ENCODE measurements at regions not wholly inside any gene's neighbourhood (a gene's known extent, or its start where the extent isn't known, plus 50 kb on each side); places are given as distances from the start of the nearest gene placed in this dataset.

- Histone ChIP-seq H3K36me3 (ENCODE audit: insufficient read depth, low read length) (no peaks in the 10 kb centered on the region), H3K4me3 (ENCODE audit: low read length) (no peak overlapping the region)
Observed at GRCh38 chr18:1895456-1896185, 675.7 kb downstream of the METTL4 start.

GRCh38 chr18:1906421-1906820 lies 664.9 kb downstream of the METTL4 start:
- Histone ChIP-seq H3K9me3 (ENCODE audit: low read length) (peaks cover 2% of the 10 kb centered on the region), H3K36me3 (ENCODE audit: insufficient read depth, low read length) (no peaks in the 10 kb centered on the region), H3K27me3 (ENCODE audit: insufficient read depth, low read length) (no peaks in the 10 kb centered on the region), H3K4me1 (ENCODE audit: insufficient read depth, low read length) (no peaks in the 10 kb centered on the region), H3K4me3 (ENCODE audit: low read length) (no peak overlapping the region), H2AFZ (ENCODE audit: low read depth, low read length) (no peak overlapping the region)

More at GRCh38 chr18:1895456-1896185, 675.7 kb downstream of the METTL4 start:
- peaks cover 4% of the 10 kb centered on the region for H3K4me1 ChIP-seq (ENCODE audit: insufficient read depth, low read length)
- H2AFZ ChIP-seq (ENCODE audit: low read depth, low read length): no peak overlapping the region
- H3K27me3 ChIP-seq (ENCODE audit: insufficient read depth, low read length): no peaks in the 10 kb centered on the region
- no peaks in the 10 kb centered on the region for H3K9me3 ChIP-seq (ENCODE audit: low read length)

- H3K36me3 ChIP-seq (ENCODE audit: insufficient read depth, low read length): no peaks in the 10 kb centered on the region
- H3K9me3 ChIP-seq (ENCODE audit: low read length): peaks cover 2% of the 10 kb centered on the region
- H3K4me1 ChIP-seq (ENCODE audit: insufficient read depth, low read length): no peaks in the 10 kb centered on the region
- no peaks in the 10 kb centered on the region for H3K27me3 ChIP-seq (ENCODE audit: insufficient read depth, low read length)
- no peak overlapping the region for H2AFZ ChIP-seq (ENCODE audit: low read depth, low read length)
- no peak overlapping the region for H3K4me3 ChIP-seq (ENCODE audit: low read length)
Observed at GRCh38 chr18:1907470-1908206, 663.7 kb downstream of the METTL4 start.

- no peak overlapping the region for H3K4me3 ChIP-seq (ENCODE audit: low read length)
- no peak overlapping the region for H2AFZ ChIP-seq (ENCODE audit: low read depth, low read length)
- H3K36me3 ChIP-seq (ENCODE audit: insufficient read depth, low read length): no peaks in the 10 kb centered on the region
- H3K9me3 ChIP-seq (ENCODE audit: low read length): peaks cover 2% of the 10 kb centered on the region
- no peaks in the 10 kb centered on the region for H3K27me3 ChIP-seq (ENCODE audit: insufficient read depth, low read length)
- no peaks in the 10 kb centered on the region for H3K4me1 ChIP-seq (ENCODE audit: insufficient read depth, low read length)
Observed at GRCh38 chr18:1914489-1914888, 656.8 kb downstream of the METTL4 start.

- no peaks in the 10 kb centered on the region for H3K4me1 ChIP-seq (ENCODE audit: insufficient read depth, low read length)
- H2AFZ ChIP-seq (ENCODE audit: low read depth, low read length): no peak overlapping the region
- H3K4me3 ChIP-seq (ENCODE audit: low read length): no peak overlapping the region
- H3K9me3 ChIP-seq (ENCODE audit: low read length): no peaks in the 10 kb centered on the region
- H3K27me3 ChIP-seq (ENCODE audit: insufficient read depth, low read length): no peaks in the 10 kb centered on the region
- no peaks in the 10 kb centered on the region for H3K36me3 ChIP-seq (ENCODE audit: insufficient read depth, low read length)
Observed at GRCh38 chr18:1916869-1917523, 654.3 kb downstream of the METTL4 start.

GRCh38 chr18:1917569-1917968 lies 653.7 kb downstream of the METTL4 start:
- H3K36me3 ChIP-seq (ENCODE audit: insufficient read depth, low read length): no peaks in the 10 kb centered on the region
- H3K9me3 ChIP-seq (ENCODE audit: low read length): no peaks in the 10 kb centered on the region
- H2AFZ ChIP-seq (ENCODE audit: low read depth, low read length): no peak overlapping the region
- no peak overlapping the region for H3K4me3 ChIP-seq (ENCODE audit: low read length)
- H3K27me3 ChIP-seq (ENCODE audit: insufficient read depth, low read length): no peaks in the 10 kb centered on the region
- no peaks in the 10 kb centered on the region for H3K4me1 ChIP-seq (ENCODE audit: insufficient read depth, low read length)

- H3K27me3 ChIP-seq (ENCODE audit: insufficient read depth, low read length): no peaks in the 10 kb centered on the region
- H3K9me3 ChIP-seq (ENCODE audit: low read length): no peaks in the 10 kb centered on the region
- no peak overlapping the region for H3K4me3 ChIP-seq (ENCODE audit: low read length)
- no peaks in the 10 kb centered on the region for H3K36me3 ChIP-seq (ENCODE audit: insufficient read depth, low read length)
- no peaks in the 10 kb centered on the region for H3K4me1 ChIP-seq (ENCODE audit: insufficient read depth, low read length)
- no peak overlapping the region for H2AFZ ChIP-seq (ENCODE audit: low read depth, low read length)
Observed at GRCh38 chr18:1922066-1922465, 649.2 kb downstream of the METTL4 start.

- H3K4me1 ChIP-seq (ENCODE audit: insufficient read depth, low read length): no peaks in the 10 kb centered on the region
- no peaks in the 10 kb centered on the region for H3K36me3 ChIP-seq (ENCODE audit: insufficient read depth, low read length)
- no peaks in the 10 kb centered on the region for H3K27me3 ChIP-seq (ENCODE audit: insufficient read depth, low read length)
- H3K4me3 ChIP-seq (ENCODE audit: low read length): no peak overlapping the region
- no peak overlapping the region for H2AFZ ChIP-seq (ENCODE audit: low read depth, low read length)
- H3K9me3 ChIP-seq (ENCODE audit: low read length): no peaks in the 10 kb centered on the region
Observed at GRCh38 chr18:1928711-1929110, 642.6 kb downstream of the METTL4 start.

GRCh38 chr18:1929720-1930119 lies 641.6 kb downstream of the METTL4 start:
- Histone ChIP-seq H3K36me3 (ENCODE audit: insufficient read depth, low read length) (no peaks in the 10 kb centered on the region), H3K9me3 (ENCODE audit: low read length) (no peaks in the 10 kb centered on the region), H2AFZ (ENCODE audit: low read depth, low read length) (no peak overlapping the region), H3K4me3 (ENCODE audit: low read length) (no peak overlapping the region), H3K4me1 (ENCODE audit: insufficient read depth, low read length) (no peaks in the 10 kb centered on the region), H3K27me3 (ENCODE audit: insufficient read depth, low read length) (no peaks in the 10 kb centered on the region)

GRCh38 chr18:1930291-1931270 lies 640.7 kb downstream of the METTL4 start:
- H3K4me1 ChIP-seq (ENCODE audit: insufficient read depth, low read length): no peaks in the 10 kb centered on the region
- no peak overlapping the region for H2AFZ ChIP-seq (ENCODE audit: low read depth, low read length)
- H3K27me3 ChIP-seq (ENCODE audit: insufficient read depth, low read length): no peaks in the 10 kb centered on the region
- no peaks in the 10 kb centered on the region for H3K9me3 ChIP-seq (ENCODE audit: low read length)
- no peak overlapping the region for H3K4me3 ChIP-seq (ENCODE audit: low read length)
- H3K36me3 ChIP-seq (ENCODE audit: insufficient read depth, low read length): no peaks in the 10 kb centered on the region

- H2AFZ ChIP-seq (ENCODE audit: low read depth, low read length): no peak overlapping the region
- H3K36me3 ChIP-seq (ENCODE audit: insufficient read depth, low read length): no peaks in the 10 kb centered on the region
- H3K9me3 ChIP-seq (ENCODE audit: low read length): no peaks in the 10 kb centered on the region
- no peaks in the 10 kb centered on the region for H3K27me3 ChIP-seq (ENCODE audit: insufficient read depth, low read length)
- H3K4me3 ChIP-seq (ENCODE audit: low read length): no peak overlapping the region
- H3K4me1 ChIP-seq (ENCODE audit: insufficient read depth, low read length): no peaks in the 10 kb centered on the region
Observed at GRCh38 chr18:1952486-1952885, 618.8 kb downstream of the METTL4 start.

GRCh38 chr18:1954583-1955312 lies 616.6 kb downstream of the METTL4 start:
- Histone ChIP-seq H2AFZ (ENCODE audit: low read depth, low read length) (no peak overlapping the region), H3K9me3 (ENCODE audit: low read length) (no peaks in the 10 kb centered on the region)

More at GRCh38 chr18:1954583-1955312, 616.6 kb downstream of the METTL4 start:
- H3K27me3 ChIP-seq (ENCODE audit: insufficient read depth, low read length): no peaks in the 10 kb centered on the region
- H3K4me3 ChIP-seq (ENCODE audit: low read length): no peak overlapping the region
- H3K36me3 ChIP-seq (ENCODE audit: insufficient read depth, low read length): no peaks in the 10 kb centered on the region
- H3K4me1 ChIP-seq (ENCODE audit: insufficient read depth, low read length): no peaks in the 10 kb centered on the region
